NCI-H526 (cell line): ENCODE measurements at regions not wholly inside any gene's neighbourhood (a gene's known extent, or its start where the extent isn't known, plus 50 kb on each side); places are given as distances from the start of the nearest gene placed in this dataset.
A peak's percentile ranks its signal among the peaks of the same experiment; 100 is the strongest.
"Not testable (repeated sequence)": the region's sequence is repeated elsewhere in the genome, so short reads cannot be mapped to it uniquely, and the experiment has no call there.

Source experiments
- DNase-seq, 2 experiments: peaks; one replicate each; lab custom pipeline; 2025; lab: John Stamatoyannopoulos, UW

- no peak for DNase-seq
Measured at GRCh38 chr1:192476802-192477298, 98.7 kb upstream of the RGS1 start.

DNA sequence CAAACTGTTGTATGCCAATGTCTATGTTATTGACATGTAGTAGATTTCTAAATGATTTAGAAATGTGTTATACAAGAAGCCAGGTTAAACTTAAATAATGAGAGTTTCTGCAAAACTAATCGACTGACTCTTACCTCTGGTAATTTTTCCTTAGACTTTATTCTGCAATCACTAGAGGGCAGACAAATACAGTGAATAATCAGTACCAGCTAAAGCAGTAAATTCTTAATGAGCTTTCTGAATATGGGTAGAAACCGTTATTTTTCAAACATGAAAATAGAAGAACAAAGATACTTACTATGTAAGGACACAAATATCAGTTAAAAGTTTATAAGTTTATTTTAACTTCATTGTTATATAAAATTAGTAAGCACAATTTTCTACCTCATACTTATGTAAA is 97.9 kb upstream of the RGS1 start:
- peak in 1 of 2 experiments; percentile 39 for DNase-seq

DNA sequence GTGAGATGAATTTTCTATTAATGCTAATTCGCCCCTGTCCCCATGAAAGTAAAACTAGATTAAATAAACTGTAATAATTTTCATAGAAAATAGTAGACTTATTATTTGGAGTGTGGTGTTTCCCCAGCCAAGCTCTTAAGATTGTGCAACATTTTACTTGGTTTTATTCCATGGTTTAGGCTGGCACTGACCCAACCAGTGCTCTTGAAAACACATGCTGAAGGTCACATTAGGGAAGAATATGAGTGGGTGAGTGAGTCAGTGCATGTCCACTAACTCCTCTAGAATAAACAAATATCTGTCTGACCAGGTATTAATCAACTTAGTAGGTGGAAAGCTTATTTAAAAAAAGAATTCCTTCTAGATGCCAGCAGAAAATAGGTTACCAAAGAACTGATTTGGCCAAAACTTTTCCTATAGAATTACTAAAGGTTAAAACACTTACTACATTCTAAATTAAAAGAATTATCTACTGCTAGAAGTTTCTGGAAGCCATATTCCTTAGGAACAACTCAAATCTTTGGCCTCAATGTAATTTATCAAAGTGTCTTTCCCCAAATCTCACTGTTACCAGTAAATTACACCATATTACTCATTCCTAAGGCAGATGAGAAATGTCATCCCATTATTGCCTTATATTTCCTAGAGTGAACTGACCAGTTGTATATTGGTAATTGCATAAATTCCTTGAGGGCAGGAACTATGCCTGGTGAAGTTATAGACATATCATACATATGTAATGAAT is 89.7 kb upstream of the RGS1 start:
- no peak for DNase-seq

- peak in 1 of 2 experiments; percentile 19 for DNase-seq
Measured at GRCh38 chr1:192488058-192488457, 87.5 kb upstream of the RGS1 start.

GRCh38 chr1:192489047-192489446 is 86.5 kb upstream of the RGS1 start:
- DNase-seq, result no peak

- peak; percentile 19 to 36 for DNase-seq
Measured at GRCh38 chr1:192489748-192490147, 85.8 kb upstream of the RGS1 start.

- DNase-seq, result no peak
Measured at GRCh38 chr1:192491804-192492554, 83.6 kb upstream of the RGS1 start.

DNA sequence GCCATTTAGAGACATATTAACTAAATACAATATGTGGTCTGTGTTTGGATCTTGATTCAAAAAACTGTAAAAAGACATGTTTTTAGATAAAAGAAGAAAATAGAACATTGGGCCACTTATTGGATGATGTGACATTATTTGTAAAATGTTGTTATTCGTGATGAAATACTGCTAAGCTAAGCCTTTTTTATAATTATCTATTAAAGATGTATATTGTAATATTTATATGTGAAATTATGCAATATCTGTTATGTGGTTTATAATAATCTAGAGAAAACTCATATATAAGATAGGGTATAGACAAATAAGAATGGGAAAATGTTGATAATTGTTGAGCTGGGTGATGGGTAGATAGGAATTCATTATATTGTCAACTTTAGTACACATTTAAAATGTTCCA is 82.0 kb upstream of the RGS1 start:
- no peak for DNase-seq

DNA sequence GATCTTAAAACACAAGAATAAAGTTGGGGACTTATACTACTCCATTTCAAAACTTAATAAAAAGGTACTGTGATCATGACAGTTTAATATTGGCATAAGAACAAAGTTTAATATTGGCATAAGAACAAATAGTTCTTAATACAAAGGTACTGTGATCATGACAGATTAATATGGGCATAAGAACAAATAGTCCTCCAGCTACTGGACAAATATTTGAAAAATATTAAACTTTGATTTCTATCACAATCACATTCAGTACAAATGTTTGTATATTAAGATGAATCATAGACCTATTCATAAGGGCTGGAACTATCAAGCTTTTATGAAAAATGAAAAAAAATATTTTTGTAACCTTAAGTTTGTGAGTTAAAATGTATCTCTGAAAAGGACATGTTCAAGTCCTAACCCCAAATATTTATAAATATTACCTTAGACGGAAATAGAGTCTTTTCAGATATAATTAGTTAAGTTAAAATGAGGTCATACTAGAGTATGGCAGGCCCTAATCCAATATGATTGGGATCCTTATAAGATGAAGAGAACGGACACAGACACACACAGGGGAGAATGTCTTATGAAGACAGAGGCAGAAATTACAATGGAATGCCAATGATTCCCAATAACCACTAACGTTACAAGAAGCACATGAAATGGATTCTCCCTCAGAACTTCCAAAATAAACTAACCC is 79.1 kb upstream of the RGS1 start:
- no peak for DNase-seq

GRCh38 chr1:192497214-192497794 is 78.3 kb upstream of the RGS1 start:
- DNase-seq, result peak; percentile 51 to 60

DNA sequence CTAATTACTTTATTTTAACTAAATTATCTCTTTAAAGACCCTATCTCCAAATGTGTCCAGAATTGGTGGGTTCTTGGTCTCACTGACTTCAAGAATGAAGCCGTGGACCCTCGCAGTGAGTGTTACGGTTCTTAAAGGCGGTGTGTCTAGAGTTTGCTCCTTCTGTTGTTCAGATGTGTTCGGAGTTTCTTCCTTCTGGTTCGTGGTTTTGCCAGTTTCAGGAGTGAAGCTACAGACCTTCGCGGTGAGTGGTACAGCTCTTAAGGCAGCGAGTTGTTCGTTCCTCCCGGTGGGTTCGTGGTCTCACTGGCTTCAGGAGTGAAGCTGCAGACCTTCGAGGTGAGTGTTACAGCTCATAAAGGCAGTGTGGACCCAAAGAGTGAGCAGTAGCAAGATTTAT is 77.5 kb upstream of the RGS1 start:
- DNase-seq, result not testable (repeated sequence)

GRCh38 chr1:192499061-192499581 is 76.5 kb upstream of the RGS1 start:
- DNase-seq, result not testable (repeated sequence)

DNA sequence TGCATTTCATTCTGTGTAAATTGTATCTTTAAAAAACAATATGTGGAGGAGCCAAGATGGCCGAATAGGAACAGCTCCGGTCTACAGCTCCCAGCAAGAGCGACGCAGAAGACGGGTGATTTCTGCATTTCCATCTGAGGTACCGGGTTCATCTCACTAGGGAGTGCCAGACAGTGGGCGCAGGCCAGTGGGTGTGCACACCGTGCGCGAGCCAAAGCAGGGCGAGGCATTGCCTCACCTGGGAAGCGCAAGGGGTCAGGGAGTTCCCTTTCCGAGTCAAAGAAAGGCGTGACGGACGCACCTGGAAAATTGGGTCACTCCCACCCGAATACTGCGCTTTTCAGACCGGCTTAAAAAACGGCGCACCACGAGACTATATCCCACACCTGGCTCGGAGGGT is 75.0 kb upstream of the RGS1 start:
- not testable (repeated sequence) for DNase-seq

DNA sequence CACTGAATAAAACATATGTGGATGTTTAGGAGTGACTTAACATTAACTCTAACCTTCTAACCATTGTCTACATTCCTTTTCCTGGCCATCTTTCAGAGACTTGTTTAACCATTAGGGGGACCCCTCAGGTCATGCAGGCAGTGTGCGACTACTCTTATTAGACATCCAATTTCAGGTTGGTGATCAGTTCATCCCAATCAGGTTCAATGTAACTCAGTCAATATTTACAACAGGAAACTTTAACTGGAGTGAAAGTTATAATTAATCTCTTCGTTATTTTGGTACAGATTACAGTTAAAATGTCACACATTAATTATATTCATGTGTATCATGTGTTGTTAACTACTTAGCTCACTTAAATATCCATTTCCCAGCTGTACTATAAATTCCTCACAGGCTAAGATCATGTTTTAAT is 68.8 kb upstream of the RGS1 start:
- DNase-seq, result peak in 1 of 2 experiments; percentile 33

DNA sequence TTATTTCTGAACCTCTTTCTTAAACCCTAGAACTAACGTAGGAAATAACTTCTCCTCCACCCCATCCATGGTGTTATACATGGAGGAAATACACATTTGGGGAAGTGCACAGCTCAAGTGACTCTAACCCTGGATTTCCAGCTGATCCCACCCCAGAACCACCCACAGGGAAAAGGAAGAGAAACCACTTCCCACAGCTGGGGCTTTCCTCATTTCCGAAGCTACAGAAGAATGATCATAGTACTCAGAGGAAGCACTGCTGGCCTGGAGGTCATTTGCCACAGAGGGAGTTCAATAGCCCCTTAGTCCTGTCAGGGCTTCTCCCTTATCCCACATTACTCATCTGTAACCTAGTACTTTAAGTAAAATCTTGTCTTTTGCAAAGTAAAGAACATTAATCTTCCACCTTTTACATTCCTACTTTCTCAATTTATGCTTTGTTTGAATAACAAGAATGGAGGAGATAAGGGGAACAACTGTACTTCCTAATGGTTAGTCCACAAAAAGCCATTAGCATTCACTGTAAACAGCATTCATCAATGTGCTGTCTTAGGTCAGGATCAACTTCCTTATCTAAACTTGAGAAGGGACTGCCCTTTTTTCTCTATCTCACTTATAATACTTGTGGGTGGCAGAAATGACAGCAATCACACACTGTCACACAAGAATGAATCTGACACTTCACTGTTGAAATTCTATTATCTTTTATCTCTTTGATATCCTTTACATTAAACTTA is 63.0 kb upstream of the RGS1 start:
- DNase-seq, result no peak

DNA sequence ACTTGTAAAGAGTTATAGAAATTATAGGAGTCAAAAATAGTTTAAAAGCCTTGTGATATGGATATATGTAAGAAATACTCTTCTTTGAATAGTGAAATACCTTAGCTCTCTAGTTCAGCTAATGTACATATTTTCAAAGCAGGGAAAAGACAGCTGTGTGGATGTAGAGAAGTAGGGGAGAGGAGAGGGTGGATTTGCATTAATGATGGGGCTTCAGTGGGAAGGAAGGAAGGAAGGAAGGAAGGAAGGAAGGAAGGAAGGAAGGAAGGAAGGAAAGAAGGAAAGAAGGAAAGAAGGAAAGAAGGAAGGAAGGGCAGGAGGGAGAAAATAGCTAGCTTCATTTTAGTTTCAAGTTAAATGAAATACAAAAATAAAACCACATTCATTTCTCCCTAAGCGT is 62.4 kb upstream of the RGS1 start:
- no peak for DNase-seq

DNA sequence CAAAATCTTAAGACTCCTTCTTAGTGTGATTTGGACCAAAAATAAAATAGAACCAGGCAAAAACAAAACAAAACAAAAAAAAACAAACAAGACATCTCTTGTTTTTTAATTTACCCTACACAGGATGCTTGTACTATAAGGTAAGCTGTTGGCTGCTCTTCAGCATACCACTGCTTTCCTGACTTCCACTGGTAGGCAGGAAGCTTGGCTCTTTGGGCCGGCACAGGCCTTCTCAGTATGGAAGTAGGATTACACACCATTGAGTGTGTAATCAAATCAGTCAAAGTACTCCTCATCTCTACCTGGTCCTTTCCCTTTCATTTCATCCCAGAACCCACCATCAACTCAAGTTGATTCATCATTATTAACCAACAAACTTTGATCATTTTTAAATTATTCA is 61.9 kb upstream of the RGS1 start:
- DNase-seq, result no peak

GRCh38 chr1:192516776-192517297 is 58.7 kb upstream of the RGS1 start:
- no peak for DNase-seq

GRCh38 chr1:192517716-192518355 is 57.7 kb upstream of the RGS1 start:
- not testable (repeated sequence) for DNase-seq

GRCh38 chr1:192518700-192519099 is 56.9 kb upstream of the RGS1 start:
- DNase-seq, result no peak

GRCh38 chr1:192521734-192522133 is 53.8 kb upstream of the RGS1 start:
- DNase-seq, result no peak
